ENCODE measurements at regions not wholly inside any gene's neighbourhood (a gene's known extent, or its start where the extent isn't known, plus 50 kb on each side); places are given as distances from the start of the nearest gene placed in this dataset.
A peak's percentile ranks its signal among the peaks of the same experiment; 100 is the strongest.
"Not testable (repeated sequence)": the region's sequence is repeated elsewhere in the genome, so short reads cannot be mapped to it uniquely, and the experiment has no call there.

GRCh38 chr3:110017304-110017703 is 680.0 kb upstream of the DPPA4 start:
- H3K4me3 ChIP-seq (ENCODE audit: low read depth, low read length): no peak overlapping the region
- DNase-seq (ENCODE audit: low read depth): no peak
- TF ChIP-seq CTCF (conservative IDR thresholded peaks at IDR 0.05; ENCODE audit: low read depth, low read length): no peak

DNA sequence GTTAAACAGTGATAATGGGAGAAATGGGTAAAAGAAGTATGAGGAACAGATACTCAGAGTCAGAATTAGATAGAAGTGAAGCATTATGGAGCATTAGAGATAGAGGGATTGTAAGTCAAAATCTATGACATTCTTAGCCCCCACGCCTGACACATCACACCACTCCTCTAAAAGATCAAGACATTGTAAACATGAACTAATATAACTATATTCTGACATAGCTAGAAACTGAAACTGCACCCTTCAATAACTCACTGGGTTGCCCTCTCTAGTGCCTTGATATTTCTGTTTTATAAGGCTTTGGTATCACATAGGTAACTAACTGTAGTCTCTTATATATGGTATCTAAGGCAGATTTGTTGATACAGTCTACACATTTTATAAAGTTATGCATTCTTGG is 684.3 kb upstream of the DPPA4 start:
- H3K4me3 ChIP-seq (ENCODE audit: low read depth, low read length): no peak overlapping the region
- DNase-seq (ENCODE audit: low read depth): no peak
- TF ChIP-seq CTCF (conservative IDR thresholded peaks at IDR 0.05; ENCODE audit: low read depth, low read length): no peak

- H3K4me3 ChIP-seq (ENCODE audit: low read depth, low read length); DNase-seq (ENCODE audit: low read depth): not testable (repeated sequence)
Observed at GRCh38 chr3:110023022-110023421, 685.7 kb upstream of the DPPA4 start.

DNA sequence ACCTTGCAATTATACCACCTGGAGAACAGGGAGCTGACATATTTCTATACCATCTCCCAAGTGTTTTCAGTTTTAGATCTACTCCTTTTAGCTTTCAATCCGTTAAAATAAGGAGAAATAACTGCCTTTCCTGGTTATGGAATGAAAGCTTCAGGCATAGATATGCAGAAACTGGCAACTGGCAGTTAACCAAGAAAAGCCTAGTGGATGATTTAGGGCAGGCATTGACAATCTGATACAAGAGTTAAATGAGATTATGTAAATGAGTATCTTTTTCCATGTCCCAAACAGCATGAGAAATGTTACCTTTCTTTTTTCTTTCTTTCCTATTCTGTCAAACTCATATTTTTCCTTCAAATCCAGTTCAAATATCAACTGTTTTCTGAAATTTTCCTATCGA is 689.1 kb upstream of the DPPA4 start:
- no peak for DNase-seq (ENCODE audit: low read depth)
- no peak for TF ChIP-seq CTCF (conservative IDR thresholded peaks at IDR 0.05; ENCODE audit: low read depth, low read length)
- no peak overlapping the region for H3K4me3 ChIP-seq (ENCODE audit: low read depth, low read length)

DNA sequence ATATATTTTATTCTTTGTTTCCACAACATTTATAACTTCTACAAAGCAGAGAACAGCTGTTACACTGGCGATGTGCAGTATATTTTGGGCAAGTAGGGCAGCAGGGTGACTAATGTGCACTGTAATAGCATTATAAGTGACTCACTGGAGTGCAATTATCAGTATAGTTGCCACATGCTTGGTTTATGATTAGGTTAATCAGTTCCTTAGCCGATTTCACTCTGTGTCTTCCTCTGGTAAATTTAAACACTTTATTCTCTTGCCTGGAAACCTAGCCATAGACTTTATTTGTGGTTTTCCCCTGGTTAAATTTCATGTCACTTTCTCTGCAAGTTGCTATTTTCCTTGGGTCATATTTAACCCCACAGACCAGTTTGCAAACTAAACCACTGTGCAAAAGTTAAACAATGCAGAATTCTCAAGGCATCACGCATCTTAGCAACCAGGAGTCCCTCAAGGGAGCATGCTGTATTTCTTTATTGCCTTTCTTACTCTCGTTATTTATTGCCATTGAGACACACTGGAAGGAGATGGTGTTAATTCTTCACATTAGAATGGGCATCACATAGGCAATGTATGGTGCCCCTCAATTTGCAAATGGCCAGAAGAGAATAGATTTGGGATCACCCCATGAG is 690.2 kb upstream of the DPPA4 start:
- TF ChIP-seq CTCF (conservative IDR thresholded peaks at IDR 0.05; ENCODE audit: low read depth, low read length): no peak
- H3K4me3 ChIP-seq (ENCODE audit: low read depth, low read length): no peak overlapping the region
- DNase-seq (ENCODE audit: low read depth): peak; percentile 38

GRCh38 chr3:110031975-110032374 is 694.6 kb upstream of the DPPA4 start:
- no peak for DNase-seq (ENCODE audit: low read depth)
- no peak overlapping the region for H3K4me3 ChIP-seq (ENCODE audit: low read depth, low read length)
- TF ChIP-seq CTCF (conservative IDR thresholded peaks at IDR 0.05; ENCODE audit: low read depth, low read length): no peak

DNA sequence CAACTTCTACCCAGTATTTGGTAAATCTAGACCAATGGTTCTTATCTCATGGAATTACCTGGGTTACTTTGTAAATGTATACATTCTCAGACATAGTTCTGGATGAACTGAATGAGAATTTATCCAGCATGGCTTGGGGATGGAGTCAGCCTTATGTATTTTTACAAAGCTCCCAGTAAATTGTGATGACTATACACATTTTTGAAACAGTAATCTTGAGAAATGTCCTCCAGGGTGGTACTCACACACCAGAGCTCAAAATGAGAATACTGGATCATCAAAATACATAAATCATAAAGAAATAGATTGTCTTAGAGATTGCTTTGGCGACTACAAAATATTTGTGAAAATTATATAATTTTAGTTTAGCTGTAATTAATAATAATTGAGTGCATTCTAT is 722.1 kb upstream of the DPPA4 start:
- DNase-seq (ENCODE audit: low read depth): no peak
- TF ChIP-seq CTCF (conservative IDR thresholded peaks at IDR 0.05; ENCODE audit: low read depth, low read length): no peak
- H3K4me3 ChIP-seq (ENCODE audit: low read depth, low read length): no peak overlapping the region

Data from epithelial cell of proximal tubule (primary cell).